Raji (cell line): ENCODE measurements at regions not wholly inside any gene's neighbourhood (a gene's known extent, or its start where the extent isn't known, plus 50 kb on each side); places are given as distances from the start of the nearest gene placed in this dataset.

Experiments used
- POLR2A ChIP-seq: IDR thresholded peaks from 2 replicates; pipeline ENCODE4 v1.6.1; 2011; ENCODE audit warnings: low read depth, low read length, control low read depth; ENCODE audit not compliant: insufficient read depth

DNA sequence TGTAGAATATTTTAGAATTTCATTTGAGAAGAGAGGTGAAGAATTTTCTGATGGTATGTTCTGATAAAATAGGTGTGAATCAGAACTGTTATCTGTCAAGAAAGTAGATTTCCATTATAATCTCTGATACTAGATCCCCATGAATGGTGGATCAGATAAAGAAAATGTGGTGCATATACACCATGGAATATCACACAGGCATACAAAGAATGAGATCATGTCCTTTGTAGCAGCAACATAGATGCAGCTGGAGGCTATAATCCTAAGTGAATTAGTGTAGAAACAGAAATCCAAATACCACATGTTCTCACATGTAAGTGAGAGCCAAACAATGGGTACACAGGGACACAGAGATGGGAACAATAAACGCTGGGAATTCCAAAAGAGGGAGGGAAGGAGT, 372.0 kb upstream of the ATP2B1 start:
- TF ChIP-seq POLR2A: no peak

DNA sequence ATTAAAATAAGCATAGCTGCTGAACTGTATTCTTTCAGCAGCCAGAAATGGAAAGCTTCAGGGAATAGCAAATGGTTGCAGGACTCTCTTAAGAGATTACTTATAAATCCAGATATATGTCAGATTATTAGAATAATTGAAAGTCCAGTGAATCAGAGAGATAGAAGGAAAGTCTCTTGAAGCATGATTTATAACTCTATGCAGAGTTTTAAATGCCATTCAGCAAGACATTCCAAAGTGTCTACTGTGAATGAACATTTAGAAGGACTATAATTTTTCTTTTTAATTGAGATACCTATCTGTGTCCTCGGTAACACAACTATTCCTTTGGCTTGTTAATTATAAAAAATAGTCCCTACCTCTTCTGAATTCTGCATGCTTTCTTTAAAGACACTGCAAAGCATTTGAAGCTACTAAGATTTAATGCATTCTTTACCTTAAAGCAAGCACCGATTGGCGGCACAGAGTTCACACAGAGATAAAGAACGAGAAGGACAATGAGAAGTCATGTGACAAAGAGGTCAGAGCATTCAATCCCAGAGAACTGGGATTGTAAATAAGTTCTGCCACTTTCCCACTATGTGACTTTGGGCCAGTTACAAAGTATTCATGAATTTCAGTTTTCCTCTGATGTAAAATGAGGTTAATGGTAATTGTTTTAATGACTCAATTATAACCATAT, 371.0 kb upstream of the ATP2B1 start:
- TF ChIP-seq POLR2A: no peak

DNA sequence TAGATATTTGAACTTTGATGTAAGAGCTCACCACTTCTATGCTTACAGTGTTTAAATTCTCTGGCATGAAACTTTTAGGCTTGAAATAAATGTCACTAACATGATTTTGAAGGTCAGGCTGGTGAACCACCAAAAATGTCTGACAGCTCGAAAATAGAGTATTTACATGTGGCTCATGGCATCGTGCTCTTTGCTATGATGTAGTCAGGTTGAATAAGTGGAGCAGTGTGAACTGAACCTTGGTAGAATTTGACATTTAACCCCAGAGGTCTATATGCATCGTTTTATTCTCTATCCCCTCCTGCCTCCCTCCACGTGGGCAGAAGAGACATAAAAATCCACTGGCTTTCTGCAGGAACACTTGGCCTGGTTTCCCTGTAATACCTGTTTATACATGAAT, 369.7 kb upstream of the ATP2B1 start:
- no peak for TF ChIP-seq POLR2A

DNA sequence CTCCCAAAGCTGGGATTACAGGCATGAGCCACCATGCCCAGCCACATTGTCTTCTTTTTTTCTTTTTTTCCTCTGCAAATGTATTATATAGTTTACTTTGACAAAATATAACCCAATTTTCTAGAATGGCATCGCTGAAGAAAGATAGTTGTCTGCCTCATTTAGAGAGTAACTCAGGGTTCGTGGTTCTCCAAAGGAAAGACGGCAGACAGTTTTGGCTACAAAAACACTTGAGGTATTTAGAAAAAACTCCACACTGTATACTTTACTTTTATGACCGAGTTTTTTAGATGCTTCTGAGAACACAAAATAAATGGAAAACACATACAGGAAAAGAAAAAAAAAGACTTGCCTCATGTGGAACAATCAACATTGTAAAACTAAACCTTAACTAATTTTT, 369.1 kb upstream of the ATP2B1 start:
- no peak for TF ChIP-seq POLR2A

DNA sequence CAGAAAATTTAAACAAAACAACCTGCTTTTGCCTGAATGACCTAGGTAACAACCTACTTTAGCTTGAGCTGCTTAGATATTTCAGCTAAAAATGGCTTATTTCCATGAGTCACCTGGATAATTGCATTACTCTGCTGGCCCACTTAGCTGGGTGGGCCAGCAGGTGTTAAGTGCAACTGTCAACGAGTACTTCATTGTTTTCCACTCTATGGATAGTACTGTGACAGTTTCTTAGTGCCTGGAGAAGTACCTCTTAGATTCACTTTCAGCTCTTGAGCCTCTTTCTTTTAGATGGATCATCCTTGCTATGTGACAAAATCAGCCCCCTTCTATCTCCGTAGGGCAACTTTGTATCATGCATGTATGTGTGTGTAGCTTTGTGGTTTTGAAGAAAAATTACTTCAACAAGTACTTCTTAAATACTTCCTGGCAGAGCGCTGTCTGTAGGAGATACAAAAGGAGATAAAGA, 368.2 kb upstream of the ATP2B1 start:
- TF ChIP-seq POLR2A: no peak

DNA sequence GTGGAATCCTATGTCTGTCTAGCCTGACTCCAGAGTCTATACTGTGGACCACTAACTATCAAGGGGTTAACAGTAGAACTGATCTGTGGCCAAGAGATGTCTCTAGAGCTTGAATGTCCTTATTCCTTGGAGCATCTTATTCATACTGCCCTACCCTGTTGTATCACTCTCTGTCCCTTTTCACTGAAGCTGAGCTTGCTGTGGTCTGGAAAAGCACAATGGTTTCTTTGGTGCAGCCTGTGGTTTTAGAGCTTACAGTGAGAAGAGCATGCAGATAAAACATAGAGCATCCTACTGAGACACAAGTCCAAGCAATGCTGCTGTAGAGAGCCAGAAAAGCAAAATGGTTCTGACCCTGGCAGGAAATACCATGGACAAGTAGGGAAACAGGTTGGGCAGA, 367.0 kb upstream of the ATP2B1 start:
- TF ChIP-seq POLR2A: no peak

DNA sequence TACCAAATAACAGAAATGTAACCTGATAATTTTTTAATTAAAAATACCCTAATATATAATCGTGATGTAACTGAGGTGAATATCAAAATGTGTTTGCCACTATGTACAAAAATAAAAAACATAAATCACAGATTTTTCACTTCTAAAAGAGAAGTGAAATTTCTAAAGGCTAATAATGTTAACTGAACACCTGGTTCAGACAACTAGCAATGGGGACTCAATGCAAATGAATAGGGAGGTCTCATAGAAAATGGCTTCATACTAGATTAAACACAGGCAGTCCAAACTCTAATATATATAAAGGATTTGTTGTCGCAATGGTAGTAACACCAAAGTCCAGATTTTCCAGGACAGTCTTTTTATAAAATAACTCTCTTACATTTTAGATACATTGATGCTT, 365.4 kb upstream of the ATP2B1 start:
- TF ChIP-seq POLR2A: no peak

DNA sequence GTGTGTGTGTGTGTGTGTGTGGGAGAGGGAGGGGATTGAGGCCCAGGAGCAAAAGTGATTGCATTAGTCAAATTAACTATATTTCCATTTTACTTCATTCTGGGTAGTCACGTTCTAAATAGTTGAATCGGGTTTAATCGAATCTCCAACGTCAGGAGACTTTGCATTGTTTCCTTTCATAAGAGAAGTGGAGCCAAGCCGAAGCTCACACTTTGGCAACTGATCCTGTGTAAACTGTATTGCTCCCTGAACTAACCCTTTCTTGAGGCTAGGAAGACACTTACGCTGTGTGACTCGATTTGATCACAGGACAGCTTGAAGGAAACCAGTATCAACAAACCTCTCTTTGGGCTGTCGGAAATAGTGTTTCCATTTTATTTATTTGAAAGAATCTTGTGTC, 363.4 kb upstream of the ATP2B1 start:
- no peak for TF ChIP-seq POLR2A

DNA sequence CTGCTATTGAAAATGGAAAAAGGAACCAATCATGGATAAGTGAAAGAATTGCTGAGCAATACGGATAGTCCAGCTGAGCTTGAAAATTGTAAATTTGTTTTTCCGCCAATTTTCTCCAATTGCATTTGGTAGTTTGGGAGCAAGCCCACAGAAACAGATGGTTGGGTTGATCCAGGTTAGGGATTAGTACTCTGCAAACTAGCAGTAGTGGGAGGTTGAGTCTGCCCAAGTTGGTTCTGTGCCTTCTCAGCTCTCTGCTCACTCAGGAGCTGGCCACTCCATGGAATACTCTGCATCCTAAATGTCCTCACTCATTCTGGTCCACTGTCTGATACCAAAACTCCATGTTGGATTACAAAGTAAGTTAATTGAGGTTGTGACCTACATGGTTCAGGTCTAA, 361.1 kb upstream of the ATP2B1 start:
- no peak for TF ChIP-seq POLR2A

DNA sequence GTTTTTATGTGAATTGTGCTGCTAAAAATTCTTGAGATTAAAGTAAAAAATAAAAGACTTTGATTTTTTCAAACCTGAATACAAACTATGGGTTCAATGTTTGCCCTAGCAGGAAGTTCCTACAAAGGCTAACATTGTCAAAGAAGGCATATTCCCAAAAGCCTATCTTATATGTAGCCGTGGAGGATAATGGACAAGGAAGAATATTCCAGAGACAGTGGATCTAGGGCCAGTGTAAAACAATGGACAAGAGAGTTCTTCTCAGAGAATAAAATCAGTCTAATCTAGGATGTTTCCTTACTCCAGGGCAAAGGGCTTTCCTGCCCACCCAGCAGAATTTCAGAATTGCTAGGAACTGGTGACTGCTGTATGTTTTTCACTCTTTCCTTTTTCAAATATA, 359.2 kb upstream of the ATP2B1 start:
- no peak for TF ChIP-seq POLR2A

DNA sequence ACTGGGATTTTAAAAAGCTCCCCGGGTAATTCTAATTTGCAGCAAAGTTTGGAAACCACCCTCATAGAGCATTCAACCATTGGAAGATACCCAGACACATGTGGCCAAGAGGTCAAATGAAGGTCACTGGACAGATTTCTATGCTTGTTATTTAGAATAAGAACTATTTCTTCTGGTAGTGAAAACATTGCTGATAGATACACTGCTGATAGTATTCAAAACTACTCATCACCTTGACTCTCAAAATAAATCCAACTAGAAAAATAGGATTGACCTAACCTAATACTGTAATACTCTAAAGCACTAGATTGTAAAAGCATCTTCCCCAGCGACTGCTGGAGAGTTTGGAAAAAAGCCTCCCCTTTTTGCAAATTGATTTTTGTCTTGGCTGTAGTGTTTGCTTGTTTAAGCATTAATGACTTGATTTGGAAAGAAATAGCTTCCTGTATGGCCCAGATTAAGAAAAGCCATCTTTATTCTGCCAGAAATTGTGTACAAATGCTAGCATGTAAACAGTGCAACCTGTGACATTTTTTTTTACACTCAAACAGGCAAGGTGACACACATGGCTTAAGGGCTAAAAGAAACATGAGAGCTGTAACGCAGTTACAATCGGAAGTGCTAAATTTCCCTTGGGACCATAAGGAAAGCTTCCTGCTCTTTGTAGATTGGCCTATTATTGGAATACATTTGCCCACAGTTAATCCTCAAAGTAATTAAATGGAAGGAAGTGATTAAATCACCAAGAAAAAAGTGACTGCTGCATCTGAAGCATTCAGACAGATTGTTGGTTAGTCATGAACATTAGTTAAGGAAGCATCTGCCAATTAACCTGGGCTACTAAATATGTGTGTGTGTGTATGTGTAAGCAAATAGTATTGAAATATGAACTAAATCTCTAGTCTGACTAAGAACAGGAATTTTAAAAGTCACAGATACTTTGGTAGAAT, 356.5 kb upstream of the ATP2B1 start:
- no peak for TF ChIP-seq POLR2A

DNA sequence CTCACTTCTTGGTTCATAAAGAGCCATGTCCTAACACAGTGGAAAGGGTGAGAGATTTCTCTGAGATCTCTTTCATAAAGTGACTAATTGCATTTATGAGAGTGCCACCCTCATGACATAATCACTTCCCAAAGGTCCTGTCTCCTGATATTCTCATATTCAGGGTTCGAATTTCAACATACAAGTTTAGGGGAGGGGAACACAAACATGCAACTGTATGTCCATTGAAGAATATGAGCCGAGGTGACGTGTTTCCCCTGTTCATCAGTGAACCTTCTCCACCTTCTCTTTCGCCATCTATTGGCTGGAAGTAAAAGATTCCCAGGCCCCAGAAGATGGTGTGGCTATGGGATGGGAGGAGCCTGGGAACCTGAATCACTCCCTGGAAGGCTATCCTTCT, 354.2 kb upstream of the ATP2B1 start:
- TF ChIP-seq POLR2A: no peak

DNA sequence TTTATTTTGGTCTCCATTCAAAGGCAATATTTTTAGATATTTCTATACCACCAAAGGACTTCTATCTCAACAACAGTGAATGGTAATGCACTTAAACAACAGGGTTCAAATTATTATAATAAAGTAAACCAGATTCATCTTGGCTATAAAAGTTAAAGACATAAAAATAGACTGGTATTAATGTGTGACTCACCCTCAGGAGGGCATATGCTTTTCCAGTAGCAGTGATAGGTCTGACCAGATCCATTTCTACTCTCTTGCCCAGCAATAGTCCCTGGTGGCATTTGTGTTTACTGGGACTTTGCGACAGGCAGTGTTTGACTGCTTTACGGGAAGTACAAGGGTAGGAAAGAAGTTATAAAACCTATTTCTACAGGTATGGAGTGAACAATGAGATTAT, 353.2 kb upstream of the ATP2B1 start:
- TF ChIP-seq POLR2A: no peak

DNA sequence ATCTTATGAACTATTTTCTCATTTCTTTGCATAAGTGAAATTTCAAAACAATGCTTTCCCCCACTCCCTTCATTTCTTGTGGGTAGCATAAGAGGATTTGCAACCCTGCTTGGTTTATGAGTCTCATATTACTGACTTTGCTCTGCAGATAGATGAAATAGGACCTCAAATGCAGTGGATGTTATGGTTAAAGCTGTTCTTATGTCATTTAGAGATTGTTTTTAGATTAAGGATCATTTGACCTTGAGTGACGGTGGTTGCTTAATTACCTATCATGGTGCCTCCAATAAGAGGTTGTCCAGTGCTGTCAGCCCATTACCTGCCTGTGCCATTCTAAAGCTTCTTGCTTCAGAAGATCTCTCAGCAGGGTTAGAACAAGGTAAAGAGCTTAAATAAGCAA, 351.4 kb upstream of the ATP2B1 start:
- TF ChIP-seq POLR2A: no peak

DNA sequence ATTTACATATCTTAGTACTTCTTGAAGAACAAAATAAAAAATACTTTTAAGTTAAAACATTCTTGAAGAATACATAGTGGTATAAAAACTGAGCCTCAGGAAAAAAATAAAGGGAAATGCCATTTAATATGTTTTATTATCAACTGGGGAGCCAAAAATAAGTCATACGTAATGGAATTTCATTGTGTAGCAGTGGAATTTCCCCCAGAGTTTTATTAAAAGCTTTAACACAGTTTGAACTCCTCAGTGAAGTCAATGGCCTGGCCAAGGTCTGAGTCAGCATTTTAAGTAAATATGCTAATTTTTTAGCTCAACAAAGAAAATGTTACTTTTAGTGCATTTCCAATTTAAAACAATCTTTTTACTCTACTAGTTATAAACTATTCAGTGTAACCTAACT, 350.1 kb upstream of the ATP2B1 start:
- no peak for TF ChIP-seq POLR2A

DNA sequence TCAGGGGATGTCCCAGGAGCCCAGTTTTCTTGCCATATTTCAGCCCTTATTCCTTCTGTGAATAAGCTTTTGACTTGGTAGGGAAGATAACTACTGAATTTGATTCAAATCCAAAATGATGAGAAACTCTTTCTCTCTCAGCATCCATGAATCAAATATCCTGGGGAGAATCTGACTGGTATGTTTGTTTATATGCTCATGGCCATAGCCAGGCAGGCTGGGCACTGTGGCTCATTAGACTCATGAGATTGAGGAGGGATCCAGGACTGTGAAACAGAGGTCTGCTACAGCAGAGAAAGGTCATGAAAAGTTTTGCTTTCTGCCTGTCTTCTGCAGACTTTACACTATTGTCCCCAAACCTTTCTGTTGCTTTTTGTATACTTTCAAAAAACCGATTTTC, 346.4 kb upstream of the ATP2B1 start:
- TF ChIP-seq POLR2A: no peak

DNA sequence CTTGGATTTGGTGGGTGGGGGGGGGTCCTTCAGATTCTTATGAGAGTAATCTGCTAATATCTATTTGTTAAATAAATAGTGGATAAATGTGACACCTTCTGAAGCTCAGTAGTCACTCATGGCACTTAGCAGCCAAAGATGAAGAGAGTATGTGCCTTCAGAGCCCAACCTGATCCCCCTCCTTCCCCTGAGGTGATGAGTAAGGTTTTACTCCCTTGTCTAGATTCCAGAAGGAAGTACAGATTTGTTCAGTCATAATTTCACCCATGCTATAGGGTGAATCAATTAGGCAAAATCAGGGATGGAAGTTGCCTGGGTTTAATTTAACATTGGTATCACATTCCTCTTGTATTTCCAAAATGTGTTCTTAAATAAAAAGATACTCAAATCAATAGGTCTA, 340.3 kb upstream of the ATP2B1 start:
- TF ChIP-seq POLR2A: no peak

DNA sequence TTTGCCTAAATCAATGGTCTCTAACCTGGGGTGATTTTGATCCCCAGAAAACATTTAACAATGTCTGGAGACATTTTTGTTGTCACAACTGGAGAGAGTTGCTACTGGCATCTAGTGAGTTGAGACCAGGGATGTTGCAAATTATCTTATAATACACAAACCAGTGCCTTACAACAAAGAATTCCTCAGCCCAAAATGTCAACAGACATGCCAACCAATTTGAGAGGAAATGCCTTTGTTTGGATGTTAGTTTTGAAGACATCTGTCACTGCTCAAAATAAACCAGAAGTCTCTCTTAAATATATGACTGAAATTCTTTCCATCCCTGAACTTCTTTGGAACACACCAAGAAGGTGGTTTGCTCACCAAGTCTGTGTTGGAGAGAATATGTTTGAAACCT, 336.9 kb upstream of the ATP2B1 start:
- TF ChIP-seq POLR2A: no peak
